ENCODE measurements at regions not wholly inside any gene's neighbourhood (a gene's known extent, or its start where the extent isn't known, plus 50 kb on each side); places are given as distances from the start of the nearest gene placed in this dataset.
"Not testable (repeated sequence)": the region's sequence is repeated elsewhere in the genome, so short reads cannot be mapped to it uniquely, and the experiment has no call there.

GRCh38 chr3:75320369-75320768 is 343.8 kb upstream of the FRG2C start:
- DNase-seq: no peak
- Histone ChIP-seq H3K36me3 (no peaks in the 10 kb centered on the region), H3K27me3 (no peaks in the 10 kb centered on the region), H3K9me3 (no peaks in the 10 kb centered on the region), H3K4me3 (ENCODE audit: low read depth, low read length) (no peak overlapping the region), H3K4me1 (no peaks in the 10 kb centered on the region)
- TF ChIP-seq CTCF (IDR thresholded peaks at IDR 0.05; ENCODE audit: low read depth, low read length): no peak

DNA sequence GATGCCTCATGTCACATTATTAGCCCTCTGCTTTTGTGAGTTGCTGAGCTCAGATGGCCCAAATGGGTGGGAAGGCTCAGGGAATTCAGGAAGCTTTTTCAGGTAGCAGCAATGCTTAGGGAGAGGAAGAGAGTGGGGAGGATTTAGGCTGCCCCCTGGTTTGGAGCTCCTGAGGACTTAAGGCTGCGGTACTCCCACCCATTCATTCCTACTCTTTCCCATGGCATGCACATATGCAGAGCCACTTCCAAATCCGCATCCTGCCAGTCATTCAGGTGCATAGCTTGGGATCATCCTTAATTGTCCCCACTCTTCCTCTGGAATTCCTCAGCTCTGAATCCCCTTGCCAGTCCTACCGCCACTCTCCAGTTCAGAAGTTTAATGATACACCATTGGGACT is 343.1 kb upstream of the FRG2C start:
- no peak overlapping the region for H3K4me3 ChIP-seq (ENCODE audit: low read depth, low read length)
- H3K36me3 ChIP-seq: no peaks in the 10 kb centered on the region
- no peaks in the 10 kb centered on the region for H3K4me1 ChIP-seq
- TF ChIP-seq CTCF (IDR thresholded peaks at IDR 0.05; ENCODE audit: low read depth, low read length): no peak
- H3K27me3 ChIP-seq: no peaks in the 10 kb centered on the region
- no peaks in the 10 kb centered on the region for H3K9me3 ChIP-seq
- no peak for DNase-seq

DNA sequence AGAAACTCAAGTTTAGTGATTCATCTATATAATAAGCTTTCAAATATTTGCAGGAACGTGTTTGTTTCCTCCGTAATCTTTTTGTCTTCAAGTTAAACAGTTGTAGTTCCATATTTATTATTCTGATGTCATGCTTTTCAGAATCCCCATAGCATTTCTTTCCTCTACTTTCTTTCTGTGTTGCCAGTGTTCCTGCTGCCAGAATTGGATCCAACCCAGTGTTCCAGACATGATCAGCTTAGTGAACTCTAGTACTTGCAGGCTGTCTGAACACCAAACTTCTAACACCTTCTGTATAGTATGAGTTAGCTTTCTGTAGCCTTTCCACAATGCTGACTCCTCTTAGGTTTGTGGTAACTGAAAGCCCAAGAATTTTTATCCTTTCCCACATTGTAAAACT is 340.2 kb upstream of the FRG2C start:
- DNase-seq: not testable (repeated sequence)

GRCh38 chr3:75325716-75326115 is 338.4 kb upstream of the FRG2C start:
- Histone ChIP-seq H3K27me3 (no peaks in the 10 kb centered on the region), H3K4me3 (ENCODE audit: low read depth, low read length) (no peak overlapping the region), H3K9me3 (no peaks in the 10 kb centered on the region), H3K4me1 (no peaks in the 10 kb centered on the region), H3K36me3 (no peaks in the 10 kb centered on the region)
- no peak for DNase-seq
- TF ChIP-seq CTCF (IDR thresholded peaks at IDR 0.05; ENCODE audit: low read depth, low read length): no peak

More for the DNA sequence above, 340.2 kb upstream of the FRG2C start:
- H3K4me3 ChIP-seq (ENCODE audit: low read depth, low read length); H3K27me3 ChIP-seq; H3K9me3 ChIP-seq; H3K4me1 ChIP-seq; H3K36me3 ChIP-seq: not testable (repeated sequence)

DNA sequence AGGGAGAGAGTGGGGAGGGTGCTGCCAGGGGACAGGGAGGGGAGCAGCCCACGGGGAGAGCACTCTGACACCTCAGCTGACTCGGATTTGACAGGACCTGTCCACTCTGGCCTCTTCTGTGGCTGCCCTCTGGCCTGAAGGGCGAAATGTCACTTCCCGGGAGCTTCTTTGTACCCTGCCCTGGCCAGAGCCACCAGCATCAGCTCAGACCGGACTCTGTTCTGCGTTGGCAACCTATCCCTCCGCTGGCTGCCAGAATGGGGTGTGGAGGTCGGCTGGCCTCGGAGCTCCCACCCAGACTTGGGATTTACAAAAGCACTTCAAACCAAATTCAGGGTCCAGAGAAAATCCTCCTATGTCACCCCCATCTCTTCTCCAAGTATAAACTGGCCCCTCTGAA is 336.7 kb upstream of the FRG2C start:
- Histone ChIP-seq H3K9me3 (no peaks in the 10 kb centered on the region), H3K27me3 (no peaks in the 10 kb centered on the region), H3K4me3 (ENCODE audit: low read depth, low read length) (no peak overlapping the region), H3K36me3 (no peaks in the 10 kb centered on the region), H3K4me1 (no peaks in the 10 kb centered on the region)
- TF ChIP-seq CTCF (IDR thresholded peaks at IDR 0.05; ENCODE audit: low read depth, low read length): no peak
- DNase-seq: no peak

- Histone ChIP-seq H3K36me3 (no peaks in the 10 kb centered on the region), H3K27me3 (no peaks in the 10 kb centered on the region), H3K4me1 (no peaks in the 10 kb centered on the region), H3K9me3 (no peaks in the 10 kb centered on the region), H3K4me3 (ENCODE audit: low read depth, low read length) (no peak overlapping the region)
- no peak for TF ChIP-seq CTCF (IDR thresholded peaks at IDR 0.05; ENCODE audit: low read depth, low read length)
- DNase-seq: no peak
Measured at GRCh38 chr3:75329476-75330097, 334.5 kb upstream of the FRG2C start.

DNA sequence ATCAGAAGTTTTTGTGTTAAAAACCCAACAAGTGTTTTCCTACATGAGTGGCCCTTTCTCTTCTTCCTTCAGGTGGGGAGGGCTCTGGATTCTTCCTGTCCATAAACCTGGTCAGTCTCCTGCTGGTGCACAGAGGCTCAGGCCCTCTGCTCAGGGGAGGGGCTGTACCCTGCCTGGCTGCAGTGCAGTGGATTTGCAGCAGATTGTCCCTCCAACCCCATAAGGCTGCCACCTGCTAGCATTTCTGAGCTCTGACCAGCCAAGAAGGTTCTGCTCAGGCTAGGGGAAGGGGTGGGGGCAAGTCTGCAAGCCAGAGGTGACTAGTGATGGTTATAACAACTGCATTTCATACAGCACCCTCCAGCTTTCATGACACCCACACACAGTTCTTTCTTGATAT is 333.7 kb upstream of the FRG2C start:
- not testable (repeated sequence) for H3K4me1 ChIP-seq; H3K36me3 ChIP-seq; H3K4me3 ChIP-seq (ENCODE audit: low read depth, low read length); H3K9me3 ChIP-seq; H3K27me3 ChIP-seq; DNase-seq

GRCh38 chr3:75332090-75332489 is 332.0 kb upstream of the FRG2C start:
- not testable (repeated sequence) for H3K36me3 ChIP-seq; DNase-seq; H3K9me3 ChIP-seq; H3K4me1 ChIP-seq; H3K27me3 ChIP-seq; H3K4me3 ChIP-seq (ENCODE audit: low read depth, low read length)
